RCC 7860 (cell line): ENCODE measurements at regions not wholly inside any gene's neighbourhood (a gene's known extent, or its start where the extent isn't known, plus 50 kb on each side); places are given as distances from the start of the nearest gene placed in this dataset.

Experiments used
- DNase-seq: peaks from one replicate; pipeline ENCODE4 v3.0.0-alpha.2; 2015; ENCODE audit warnings: low spot score
- FAIRE-seq: peaks from 2 replicates; lab custom pipeline; 2012; peaks lifted over from hg19 to GRCh38; lab: Jason Lieb, UNC

DNA sequence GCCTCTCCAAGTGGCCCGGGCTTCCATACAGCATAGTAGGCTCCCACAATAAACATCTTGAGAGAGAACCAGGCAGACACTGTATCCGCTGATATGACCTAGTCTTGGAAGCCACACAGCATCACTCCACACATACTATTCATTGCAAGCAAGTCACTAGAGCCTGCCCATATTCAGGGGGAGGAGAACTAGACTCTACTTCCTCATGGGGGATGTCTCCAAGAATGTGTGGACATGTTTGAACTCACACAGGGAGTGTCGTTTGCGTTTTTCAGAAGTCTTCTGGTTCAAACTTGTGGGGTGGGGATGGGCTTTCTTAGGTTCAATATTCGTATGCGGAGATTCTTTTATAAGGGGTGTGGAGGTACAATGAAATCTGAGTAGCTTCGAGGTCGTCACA, 232.6 kb upstream of the HABP2 start:
- no peak for DNase-seq
- no peak for FAIRE-seq

DNA sequence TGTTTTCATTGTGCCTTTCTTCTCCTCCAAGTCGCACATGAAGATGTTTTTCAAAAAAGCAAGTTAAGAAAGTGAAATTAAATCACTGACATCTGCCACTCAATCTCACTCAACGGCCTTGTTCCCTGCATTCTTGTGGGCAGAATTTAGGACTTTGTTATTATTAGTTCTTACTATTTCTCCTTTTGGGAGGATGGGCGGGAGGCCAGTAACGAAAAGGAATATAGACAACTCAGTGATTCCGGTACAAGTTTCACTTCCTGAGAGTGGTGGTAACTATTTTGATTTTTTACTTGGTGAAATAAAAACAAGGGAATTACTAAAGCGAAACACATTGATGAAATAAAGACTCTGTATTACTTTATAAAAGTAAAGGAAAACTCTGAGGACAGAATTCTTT, 231.9 kb upstream of the HABP2 start:
- no peak for DNase-seq
- no peak for FAIRE-seq

DNA sequence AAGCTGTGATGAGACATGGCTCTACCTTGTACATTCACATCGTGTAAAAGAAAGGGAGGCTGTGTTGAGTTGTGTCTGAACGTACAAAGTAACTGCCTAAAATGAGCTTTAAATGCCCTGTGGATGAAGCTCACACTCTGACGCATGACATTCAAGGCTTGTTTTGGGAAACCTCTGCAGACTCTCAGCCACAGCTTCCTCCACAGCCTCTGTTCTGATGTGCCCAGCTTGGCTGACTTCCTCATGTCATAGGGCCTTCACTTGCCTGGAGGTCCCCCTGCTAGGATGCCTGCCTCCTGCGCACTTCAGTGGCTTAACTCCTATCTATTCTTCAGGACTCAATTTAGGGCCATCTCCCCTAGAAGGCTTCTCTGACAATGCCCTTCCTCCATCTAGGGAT, 230.0 kb upstream of the HABP2 start:
- DNase-seq (no peak), FAIRE-seq (no peak)

DNA sequence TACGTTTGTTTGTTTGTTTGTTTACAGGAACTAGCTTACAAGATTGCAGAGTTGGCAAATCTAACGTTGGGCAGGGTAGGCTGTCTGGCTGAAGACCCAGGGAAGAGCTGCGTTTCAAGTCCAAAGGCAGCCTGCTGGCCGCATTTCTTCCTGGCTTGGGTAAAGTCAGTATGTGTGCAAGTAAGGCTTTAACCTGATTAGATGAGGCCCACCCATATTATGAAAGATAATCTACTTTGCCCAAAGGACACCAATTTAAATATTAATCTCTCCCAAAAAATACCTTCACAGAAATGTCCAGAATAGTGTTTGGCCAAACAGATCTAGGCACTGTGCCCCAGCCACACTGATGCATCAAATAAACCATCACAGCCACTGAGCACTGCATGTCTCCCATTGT, 228.9 kb upstream of the HABP2 start:
- no peak for FAIRE-seq
- no peak for DNase-seq

DNA sequence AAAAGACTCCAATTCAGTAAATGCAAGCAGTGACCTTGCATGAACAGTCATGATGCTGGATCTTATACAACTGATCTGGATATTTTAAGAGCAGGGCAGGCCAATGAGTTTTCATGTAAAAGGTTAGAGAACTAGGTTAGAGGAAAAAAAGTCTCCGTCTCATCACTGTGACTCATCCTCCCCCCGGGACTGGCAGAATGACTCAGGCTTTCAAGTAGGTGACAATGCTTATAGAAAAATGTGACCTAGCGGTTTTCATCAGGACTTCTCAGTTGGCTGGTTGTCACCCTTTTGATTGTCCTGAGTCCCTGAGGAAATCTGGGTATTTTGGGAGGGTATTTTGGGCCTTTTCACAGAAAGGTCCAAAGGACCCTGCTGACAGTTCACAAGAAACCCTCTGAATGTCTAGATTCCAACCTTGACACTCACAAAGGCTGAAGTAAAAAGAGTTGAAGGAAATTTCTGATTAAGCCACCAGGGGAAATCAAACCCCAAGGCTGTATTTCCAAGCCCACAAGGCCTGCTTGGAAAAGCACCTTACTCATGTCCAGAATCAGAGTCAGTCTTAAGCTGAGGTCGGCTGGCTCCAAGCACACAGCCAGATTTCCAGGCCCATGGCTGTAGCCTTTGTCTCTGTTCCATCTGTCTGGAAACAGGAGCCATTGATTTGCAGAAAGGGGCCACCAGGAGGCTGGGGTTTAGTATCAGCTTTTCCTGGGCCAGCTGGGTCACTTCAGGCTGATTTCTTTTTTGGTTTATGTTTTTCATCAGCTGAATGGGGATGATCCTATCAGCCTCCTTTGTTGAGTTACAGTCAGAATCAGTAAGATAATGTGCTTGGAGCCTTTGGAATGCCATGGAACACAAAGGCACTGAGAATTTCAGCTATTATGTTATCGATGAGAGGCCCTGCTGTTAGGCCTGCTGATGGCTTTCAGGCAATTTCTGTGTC, 226.4 kb upstream of the HABP2 start:
- DNase-seq: peak; percentile 93
- FAIRE-seq: peak; percentile 98

DNA sequence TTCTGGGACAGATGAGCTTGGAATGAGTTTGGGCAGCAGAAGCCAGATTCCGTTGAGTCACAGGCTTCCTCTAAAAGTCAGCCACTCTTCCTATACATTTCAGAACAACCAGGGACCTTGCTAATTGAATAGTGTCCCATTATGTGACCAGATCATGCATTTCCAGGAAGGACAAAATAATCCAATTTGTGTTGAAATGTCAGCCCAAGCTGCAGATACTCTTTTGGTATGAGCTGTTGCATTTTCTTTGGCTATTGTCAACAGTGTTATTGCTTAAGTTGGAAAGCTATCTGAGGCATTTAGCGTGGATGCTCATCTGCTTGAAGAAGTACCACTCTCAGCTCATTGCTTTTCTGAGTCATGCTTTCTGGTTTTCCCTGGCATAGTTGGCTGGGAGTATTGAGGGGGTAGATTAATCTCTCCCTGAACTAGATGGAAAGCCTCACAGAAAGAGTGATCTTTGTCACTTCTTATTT, 223.7 kb upstream of the HABP2 start:
- peak; percentile 65 for DNase-seq
- peak; percentile 81 for FAIRE-seq

DNA sequence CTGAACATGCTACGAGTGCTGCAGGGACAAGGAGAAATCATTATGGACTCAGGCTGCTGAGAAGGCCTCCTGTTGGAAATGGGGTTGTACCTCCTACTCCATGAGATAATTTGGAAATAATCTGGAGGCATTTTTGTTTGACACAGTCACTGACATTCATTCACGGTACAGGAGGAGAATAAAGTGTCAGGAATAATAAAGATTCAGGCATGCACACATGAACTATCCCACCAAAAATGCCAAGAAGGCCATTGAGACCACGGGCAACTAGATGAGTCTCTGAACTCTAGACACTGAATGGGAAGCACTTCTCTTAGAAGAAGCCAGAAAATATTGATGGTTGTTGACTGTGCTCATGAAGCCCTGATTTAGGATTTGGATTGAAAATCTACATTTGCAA, 220.9 kb upstream of the HABP2 start:
- FAIRE-seq (no peak), DNase-seq (no peak)

DNA sequence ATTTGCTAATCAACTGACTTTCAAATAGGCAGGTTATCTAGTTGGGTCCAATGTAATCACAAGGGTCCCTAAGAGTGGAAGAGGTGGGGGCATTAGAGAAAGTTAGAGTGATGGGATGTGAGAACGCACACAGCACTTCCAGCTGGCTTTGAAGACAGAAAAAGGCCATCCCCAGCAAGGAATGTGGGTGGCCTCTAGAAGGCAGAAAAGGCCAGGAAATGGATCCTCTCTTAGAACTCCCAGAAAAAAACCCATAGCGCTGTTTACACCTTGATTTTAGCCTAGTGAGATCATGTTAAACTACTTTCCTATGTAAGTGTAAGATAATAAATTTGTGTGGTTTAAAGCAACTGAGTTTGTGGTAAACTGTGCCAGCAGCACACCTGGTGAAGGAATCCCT, 219.5 kb upstream of the HABP2 start:
- DNase-seq: no peak
- FAIRE-seq: no peak

DNA sequence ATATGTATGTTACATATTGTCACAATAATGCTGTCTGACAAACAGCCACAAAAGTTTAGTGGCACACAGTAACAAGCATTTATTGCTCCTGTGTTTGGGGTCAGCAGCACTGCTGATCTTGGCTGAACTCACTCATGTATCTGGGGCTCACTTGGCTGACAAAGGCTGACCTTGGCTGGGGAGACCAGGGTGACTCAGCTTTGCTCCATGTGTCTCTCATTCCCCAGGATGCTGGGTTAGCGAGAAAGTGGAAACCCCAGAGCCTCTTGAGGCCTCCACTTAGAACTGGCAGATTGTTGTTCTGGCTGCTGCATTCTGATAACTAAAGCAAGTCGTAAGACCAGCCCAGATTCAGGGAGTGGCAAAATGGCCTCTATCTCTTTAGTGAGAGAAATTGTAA, 217.3 kb upstream of the HABP2 start:
- no peak for DNase-seq

DNA sequence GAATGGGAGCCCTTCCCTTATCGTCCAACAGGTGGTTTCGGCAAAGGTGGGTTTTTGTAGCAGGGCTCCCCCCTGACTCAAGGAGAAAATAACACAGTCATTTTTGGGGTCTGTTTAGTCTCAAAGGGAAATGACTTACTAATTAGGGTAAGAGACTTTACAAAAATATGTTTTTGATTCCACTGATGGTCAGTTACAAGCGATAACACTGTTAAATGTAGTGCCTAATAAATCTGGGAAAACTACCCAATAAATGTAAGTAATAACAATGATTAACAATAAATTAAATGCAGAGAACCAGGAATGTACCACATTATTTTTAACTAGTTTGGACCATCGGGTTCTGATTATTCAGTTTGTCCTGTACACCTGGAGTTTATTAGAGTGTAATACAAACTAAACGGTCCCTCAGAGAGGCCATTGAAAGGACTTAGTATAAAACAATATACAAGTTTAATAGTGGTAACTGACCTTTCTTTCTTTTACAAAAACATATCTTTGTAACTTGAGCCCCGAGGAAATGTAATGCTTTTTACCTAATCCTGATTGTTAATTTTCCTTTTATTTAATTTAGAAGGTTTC, 216.2 kb upstream of the HABP2 start:
- FAIRE-seq (no peak), DNase-seq (no peak)

More for the DNA sequence above, 217.3 kb upstream of the HABP2 start:
- no peak for FAIRE-seq

DNA sequence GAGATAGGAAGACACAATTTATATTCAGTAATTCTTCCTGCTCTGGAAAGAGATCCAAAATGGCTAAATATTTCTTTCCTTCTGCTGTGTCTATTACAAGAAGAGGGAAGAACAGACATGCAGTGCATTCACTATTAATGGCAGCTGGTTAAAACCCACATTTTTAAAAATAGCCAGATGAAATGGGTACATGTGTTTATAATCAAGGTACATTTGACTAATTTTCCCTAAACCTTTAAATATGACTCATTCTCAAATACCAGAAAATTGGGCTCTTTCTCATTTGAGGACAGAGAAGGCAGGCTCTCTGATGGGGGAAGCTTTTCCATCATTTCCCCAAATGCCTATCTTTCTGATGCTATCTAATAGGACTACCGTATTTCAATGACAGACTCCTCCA, 215.7 kb upstream of the HABP2 start:
- DNase-seq (no peak), FAIRE-seq (no peak)

DNA sequence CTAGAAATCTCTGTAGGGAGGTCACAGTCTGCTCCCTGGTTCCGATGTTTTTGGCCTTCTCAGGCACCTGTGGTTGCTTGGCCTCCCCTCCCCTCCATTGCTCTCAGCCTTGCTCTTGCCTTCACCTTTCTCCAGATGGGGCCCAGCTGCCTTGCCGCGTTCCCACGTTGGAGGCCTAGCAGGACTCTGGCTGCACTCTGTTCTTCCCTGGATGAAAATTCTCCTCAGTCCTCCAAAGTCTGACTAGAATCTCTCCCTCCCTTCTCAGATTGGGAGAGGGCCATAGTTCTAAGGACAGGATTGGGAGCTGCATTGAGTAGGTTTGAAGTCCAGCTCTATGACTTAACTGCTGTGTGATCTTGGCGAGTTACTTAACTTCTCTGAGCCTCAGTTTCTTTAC, 213.7 kb upstream of the HABP2 start:
- FAIRE-seq (no peak), DNase-seq (no peak)

DNA sequence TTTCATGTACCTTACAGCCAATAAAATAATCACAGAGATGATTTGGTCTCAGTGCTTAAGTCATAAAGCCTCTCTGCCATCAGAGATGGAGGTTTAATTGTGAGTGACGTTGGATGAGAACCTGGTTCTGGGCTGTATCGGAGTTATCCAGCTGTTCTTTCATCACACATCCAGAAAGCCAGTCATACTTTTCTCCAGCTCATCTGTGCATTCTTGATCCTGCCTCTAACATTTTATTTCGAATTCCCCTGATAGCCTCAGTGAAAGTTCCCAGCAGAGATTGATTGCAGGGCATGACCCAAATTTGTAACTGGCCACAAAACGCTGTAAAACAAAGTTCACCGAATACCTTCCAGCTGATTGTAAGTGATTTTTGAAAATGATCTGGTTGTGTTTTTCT, 212.6 kb upstream of the HABP2 start:
- FAIRE-seq: no peak
- DNase-seq: no peak

DNA sequence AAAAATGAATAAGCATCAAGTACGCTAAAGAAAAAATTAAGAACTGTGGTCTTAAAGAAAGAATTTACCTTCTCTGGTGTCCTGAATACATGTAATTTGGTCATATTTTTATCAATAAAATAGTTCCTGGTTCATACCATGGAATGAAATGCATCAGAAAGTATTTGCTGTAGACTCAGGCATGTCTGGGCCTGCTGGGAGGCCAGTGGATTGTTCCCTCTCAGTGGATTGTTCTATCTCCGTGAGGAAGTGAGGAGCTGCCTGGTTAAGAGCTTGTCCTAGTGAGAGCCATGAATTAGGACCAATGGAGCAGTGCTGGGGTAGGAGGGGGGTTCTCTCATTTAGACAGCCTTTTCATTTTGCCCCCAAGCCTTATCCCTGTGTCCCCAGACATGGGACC, 211.7 kb upstream of the HABP2 start:
- DNase-seq (no peak), FAIRE-seq (no peak)

DNA sequence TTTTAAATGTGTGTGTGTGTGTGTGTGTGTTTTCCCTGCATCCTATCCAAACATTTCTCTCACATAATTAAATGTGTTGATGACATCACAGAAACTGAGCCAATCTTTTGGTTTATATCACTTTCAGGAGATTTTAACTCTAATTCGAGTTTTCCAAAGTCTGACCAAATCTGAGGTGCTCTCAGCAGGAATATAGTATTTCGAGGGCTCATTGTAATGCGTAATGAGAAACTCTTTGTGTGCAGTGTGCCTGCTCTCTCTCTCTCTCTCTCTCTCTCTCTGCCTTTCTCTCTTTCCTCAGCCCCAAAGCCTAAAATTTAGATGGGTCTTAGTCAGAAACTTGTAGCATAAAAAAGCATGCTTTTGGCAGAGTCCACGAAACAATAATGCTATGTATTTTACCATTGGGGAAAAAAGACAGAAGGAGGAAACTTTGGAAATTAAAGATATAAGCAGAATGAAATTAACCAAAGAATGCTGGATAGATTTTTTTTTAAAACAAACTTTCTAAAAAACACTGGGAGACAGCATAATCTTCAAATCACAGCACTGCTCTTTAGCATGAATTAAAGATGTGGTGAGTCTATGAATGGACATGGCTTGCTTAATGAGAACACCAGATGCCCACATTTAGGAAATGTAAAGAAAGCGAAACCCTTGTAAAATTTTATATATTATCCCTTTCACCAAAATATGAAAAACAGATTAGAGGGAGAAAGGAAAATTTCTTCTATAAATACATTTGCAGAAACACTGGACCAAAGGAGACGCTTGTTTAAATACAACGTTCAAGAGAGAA, 206.8 kb upstream of the HABP2 start:
- DNase-seq (no peak), FAIRE-seq (no peak)

DNA sequence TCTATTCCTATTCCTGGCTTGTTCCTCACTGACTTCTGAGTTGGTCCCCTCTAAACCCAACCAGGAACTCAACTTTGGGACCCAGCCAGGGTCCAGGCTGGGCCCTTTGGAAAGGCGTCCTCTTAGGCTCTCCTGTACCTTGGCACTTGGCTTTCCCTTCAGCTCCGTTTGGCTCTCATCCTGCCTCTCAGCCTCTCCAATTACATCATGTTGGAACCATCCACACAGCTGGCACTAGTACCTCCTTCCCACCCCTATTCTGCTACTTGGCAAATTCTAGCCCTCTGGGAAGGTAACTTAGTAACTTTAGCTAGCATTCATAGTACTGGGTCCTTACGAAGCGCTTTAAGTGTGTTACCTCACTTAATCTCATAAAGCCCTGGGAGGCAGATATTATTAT, 205.3 kb upstream of the HABP2 start:
- DNase-seq (no peak), FAIRE-seq (no peak)

DNA sequence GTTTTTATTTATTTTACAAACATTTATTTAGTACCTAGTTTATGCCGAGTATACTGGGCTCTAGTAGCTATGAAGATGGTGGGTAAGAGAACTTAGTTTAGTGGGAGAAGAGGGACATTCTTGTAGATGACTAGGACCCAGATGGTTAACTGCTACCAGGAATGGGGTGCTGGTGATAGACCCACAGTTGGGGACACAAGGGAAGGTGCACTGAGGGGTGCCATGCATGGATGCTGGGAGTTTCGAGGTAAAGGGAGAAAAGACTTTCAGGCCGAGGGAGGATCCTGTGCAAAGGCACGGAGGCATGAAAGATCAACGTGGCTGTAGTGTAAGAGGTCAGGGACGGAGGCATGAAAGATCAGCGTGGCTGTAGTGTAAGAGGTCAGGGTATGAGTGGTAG, 204.2 kb upstream of the HABP2 start:
- FAIRE-seq (no peak), DNase-seq (no peak)

DNA sequence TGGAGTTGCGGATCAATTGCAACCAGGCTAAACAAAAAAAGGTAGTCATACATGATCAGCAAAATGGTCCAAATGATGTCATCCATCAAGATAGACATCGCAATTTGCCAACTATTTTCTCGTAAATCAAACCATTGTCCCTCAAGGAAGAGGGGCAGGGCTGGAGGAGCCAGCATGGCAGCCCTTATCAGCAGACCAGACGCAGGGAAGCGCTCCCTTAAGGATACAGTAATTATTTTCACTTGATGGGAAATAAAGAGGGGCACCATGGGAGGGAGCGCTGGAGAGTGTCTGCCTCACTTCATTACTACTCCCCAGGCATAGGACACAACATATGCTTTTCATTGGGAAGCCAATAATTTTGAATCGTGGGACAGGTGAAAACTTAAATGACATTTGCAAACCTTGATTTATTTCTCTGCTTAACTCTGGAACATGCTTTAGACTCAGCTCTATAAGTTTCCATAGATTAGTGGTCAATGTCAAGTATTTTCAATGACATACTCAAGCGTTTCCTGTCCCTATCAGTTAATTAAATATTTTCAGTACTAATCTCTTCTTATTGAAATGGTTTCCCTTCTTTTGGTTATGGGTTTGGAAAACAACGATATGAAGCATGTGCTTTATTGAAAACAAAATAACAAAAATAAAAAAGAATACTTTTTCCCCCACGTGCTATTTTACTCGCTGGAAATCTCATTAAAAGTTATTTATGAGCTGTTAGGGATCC, 202.4 kb upstream of the HABP2 start:
- no peak for DNase-seq
- FAIRE-seq: no peak

DNA sequence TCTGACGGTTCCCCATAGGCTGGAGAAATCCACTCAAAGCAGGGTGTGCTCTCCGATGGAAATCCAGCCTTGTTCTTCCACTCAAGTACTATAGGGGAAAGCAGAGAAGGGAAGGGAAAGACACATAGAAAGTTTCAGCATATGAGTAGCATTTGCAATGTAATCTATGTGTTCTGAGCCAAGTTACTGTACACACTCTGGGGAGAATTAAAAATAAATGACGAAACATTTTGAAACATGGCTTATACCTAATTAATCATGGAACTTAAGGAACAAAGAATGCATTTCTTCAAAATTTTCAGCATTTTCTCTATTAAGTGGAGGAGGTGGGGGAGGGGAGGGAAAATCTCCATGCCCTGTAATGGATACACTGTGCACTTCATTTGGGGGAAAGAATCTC, 198.1 kb upstream of the HABP2 start:
- FAIRE-seq: no peak
- DNase-seq: no peak

DNA sequence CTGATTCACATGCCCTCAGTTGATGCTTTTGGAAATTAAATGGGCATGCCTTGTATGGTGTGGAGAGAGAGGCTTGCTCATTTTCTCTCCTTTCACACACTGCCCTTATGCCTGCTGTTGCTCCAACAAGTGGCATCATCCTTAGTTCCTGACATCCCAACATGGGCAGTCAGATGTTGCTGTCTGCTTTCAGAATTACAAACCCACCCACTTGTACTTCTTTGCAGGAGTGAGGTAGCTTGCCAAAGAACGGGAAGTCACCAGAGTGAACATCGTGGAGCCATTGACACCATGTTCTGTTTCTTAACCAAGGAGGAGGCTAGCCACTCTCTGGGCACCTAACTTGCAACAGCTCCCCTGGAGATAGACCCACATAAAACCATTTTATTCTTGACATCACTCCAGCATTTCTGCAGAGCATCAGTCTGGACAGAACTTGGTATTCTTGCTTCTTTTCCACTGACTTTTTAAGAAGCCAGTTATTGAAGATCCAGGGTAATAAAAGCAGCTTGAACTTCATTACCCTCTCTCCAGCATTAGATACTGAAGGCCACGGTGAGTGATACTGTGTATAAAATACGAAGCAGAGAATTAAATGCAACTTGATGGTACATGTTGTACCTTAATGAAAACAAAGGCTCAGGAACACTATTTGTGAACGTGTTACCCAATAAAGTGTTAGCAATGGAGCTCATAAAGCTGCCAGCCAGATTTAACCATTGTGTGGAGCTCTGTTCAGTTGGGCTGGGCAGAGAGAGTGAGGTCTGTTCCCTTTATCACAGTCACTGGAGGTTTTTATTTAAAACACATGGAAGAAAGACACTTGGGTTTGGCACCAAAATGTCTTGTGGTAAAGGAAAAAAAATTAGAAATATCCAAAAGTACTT, 195.8 kb upstream of the HABP2 start:
- DNase-seq: no peak
- no peak for FAIRE-seq
